ENCODE measurements at regions not wholly inside any gene's neighbourhood (a gene's known extent, or its start where the extent isn't known, plus 50 kb on each side); places are given as distances from the start of the nearest gene placed in this dataset.

DNA sequence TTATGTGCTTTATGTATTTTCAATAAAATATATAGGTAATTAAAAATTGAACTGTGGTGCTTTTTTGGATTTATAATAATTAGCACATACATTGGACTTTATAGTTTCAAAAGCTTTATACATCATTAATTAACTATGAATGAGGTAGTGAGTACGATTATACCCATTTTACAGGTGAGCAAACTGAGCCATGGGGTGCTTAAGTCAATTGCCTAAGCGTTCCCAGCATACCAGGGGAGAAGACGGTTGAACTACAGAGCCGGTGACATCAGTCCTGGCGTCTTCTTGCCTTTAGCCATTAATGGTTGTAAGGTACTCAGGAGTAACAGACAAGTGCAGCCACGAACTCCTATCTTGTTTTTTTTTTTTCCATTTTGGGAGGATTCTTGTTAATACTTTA, 172.8 kb downstream of the GATA3 start:
- no peak for DNase-seq
- Histone ChIP-seq H3K27ac (ENCODE audit: low read depth in 1 of 3, low read length in 2 of 3) (no peak overlapping the region), H3K36me3 (ENCODE audit: control insufficient read depth in 3 of 3, insufficient read depth in 2 of 3, low read depth in 1 of 3, low read length in 3 of 3) (no peaks in the 10 kb centered on the region), H3K4me1 (ENCODE audit: control insufficient read depth in 3 of 3, insufficient read depth in 2 of 3, low read depth in 1 of 3, low read length in 2 of 3) (no peaks in the 10 kb centered on the region), H3K9me3 (ENCODE audit: control insufficient read depth in 2 of 2, insufficient read depth in 1 of 2, low read depth in 1 of 2, low read length in 1 of 2) (no peaks in the 10 kb centered on the region), H3K4me3 (ENCODE audit: low read depth in 1 of 3, low read length in 3 of 3) (no peak overlapping the region), H3K27me3 (ENCODE audit: control insufficient read depth in 3 of 3, insufficient read depth in 3 of 3, low read length in 3 of 3) (no peaks in the 10 kb centered on the region)
- WGBS, 3 donors = 66 to 88% (median 75%) methylated on average over 6 of the region's 6 CpGs
- no peak for FAIRE-seq

DNA sequence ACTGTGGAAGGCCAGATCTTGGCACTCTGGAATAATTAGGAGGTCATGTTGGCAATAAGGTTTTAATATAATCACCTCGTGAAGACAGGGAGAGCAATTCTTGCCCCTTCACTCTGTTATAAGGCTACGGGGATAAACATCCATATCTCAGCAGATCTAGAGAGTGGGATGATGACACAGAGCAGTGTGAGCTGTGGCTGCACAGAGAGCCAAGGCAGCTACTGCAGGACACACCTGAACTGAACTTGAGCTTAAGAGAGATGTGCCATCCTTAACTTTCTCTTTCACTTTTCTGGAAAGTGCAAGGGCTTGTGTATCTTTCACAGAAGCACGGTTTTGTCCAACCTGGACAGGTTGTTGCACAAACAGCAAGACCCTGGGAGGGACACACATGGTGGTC, 174.7 kb downstream of the GATA3 start:
- Histone ChIP-seq H3K4me3 (ENCODE audit: low read depth in 1 of 3, low read length in 3 of 3) (no peak overlapping the region), H3K36me3 (ENCODE audit: control insufficient read depth in 3 of 3, insufficient read depth in 2 of 3, low read depth in 1 of 3, low read length in 3 of 3) (no peaks in the 10 kb centered on the region), H3K4me1 (ENCODE audit: control insufficient read depth in 3 of 3, insufficient read depth in 2 of 3, low read depth in 1 of 3, low read length in 2 of 3) (no peaks in the 10 kb centered on the region), H3K27ac (ENCODE audit: low read depth in 1 of 3, low read length in 2 of 3) (no peak overlapping the region), H3K9me3 (ENCODE audit: control insufficient read depth in 2 of 2, insufficient read depth in 1 of 2, low read depth in 1 of 2, low read length in 1 of 2) (no peaks in the 10 kb centered on the region), H3K27me3 (ENCODE audit: control insufficient read depth in 3 of 3, insufficient read depth in 3 of 3, low read length in 3 of 3) (no peaks in the 10 kb centered on the region)
- no peak for FAIRE-seq
- 30 to 62% (median 37%) methylated on average over 3 of the region's 3 CpGs for WGBS, 3 donors
- no peak for DNase-seq

DNA sequence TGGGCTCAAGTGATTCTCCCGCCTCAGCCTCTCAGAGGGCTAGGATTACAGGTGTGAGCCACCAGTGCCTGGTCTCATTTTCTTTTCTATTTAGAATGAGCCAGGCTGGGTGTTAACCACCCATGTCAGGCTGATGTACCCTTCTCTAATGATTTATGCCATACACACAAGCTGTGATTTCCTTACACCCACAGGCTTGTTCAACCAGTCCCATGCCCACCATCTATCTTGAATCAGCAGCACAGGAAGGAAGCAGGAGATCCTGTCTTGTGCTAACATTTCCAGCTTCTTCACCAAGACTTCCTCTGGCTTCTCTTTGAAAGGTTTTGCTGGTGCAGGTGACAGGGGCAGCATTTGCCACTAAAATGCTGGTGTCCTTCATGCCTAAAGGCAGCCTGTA, 176.4 kb downstream of the GATA3 start:
- no peaks in the 10 kb centered on the region for H3K9me3 ChIP-seq (ENCODE audit: control insufficient read depth in 2 of 2, insufficient read depth in 1 of 2, low read depth in 1 of 2, low read length in 1 of 2)
- FAIRE-seq (no peak), DNase-seq (no peak)
- no peaks in the 10 kb centered on the region for H3K36me3 ChIP-seq (ENCODE audit: control insufficient read depth in 3 of 3, insufficient read depth in 2 of 3, low read depth in 1 of 3, low read length in 3 of 3)
- 84 to 94% (median 88%) methylated on average over 1 of the region's 1 CpG for WGBS, 3 donors
- H3K27me3 ChIP-seq (ENCODE audit: control insufficient read depth in 3 of 3, insufficient read depth in 3 of 3, low read length in 3 of 3) = no peaks in the 10 kb centered on the region
- no peak overlapping the region for H3K4me3 ChIP-seq (ENCODE audit: low read depth in 1 of 3, low read length in 3 of 3)
- no peak overlapping the region for H3K27ac ChIP-seq (ENCODE audit: low read depth in 1 of 3, low read length in 2 of 3)
- no peaks in the 10 kb centered on the region for H3K4me1 ChIP-seq (ENCODE audit: control insufficient read depth in 3 of 3, insufficient read depth in 2 of 3, low read depth in 1 of 3, low read length in 2 of 3)

DNA sequence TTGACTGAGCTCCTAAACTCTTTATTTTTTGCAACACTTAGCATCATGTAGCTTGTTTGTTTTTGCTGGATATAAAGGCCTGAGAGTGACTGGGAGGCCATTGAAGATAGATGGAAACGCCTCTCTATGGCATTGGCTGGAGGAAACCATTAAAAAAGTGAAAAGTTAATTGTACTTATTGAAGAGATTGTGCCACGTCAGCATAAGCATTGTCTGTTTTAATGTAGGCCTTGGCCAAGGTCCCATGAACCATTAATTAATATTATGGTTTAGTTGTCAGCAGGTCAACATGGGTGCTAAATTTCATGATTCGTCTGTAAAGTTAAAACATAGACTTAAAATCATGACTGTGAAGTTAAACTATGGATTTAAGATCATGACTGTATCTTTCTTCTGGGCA, 178.6 kb downstream of the GATA3 start:
- no peaks in the 10 kb centered on the region for H3K27me3 ChIP-seq (ENCODE audit: control insufficient read depth in 3 of 3, insufficient read depth in 3 of 3, low read length in 3 of 3)
- no peak for FAIRE-seq
- no peak for DNase-seq
- no peaks in the 10 kb centered on the region for H3K9me3 ChIP-seq (ENCODE audit: control insufficient read depth in 2 of 2, insufficient read depth in 1 of 2, low read depth in 1 of 2, low read length in 1 of 2)
- no peak overlapping the region for H3K27ac ChIP-seq (ENCODE audit: low read depth in 1 of 3, low read length in 2 of 3)
- no peaks in the 10 kb centered on the region for H3K36me3 ChIP-seq (ENCODE audit: control insufficient read depth in 3 of 3, insufficient read depth in 2 of 3, low read depth in 1 of 3, low read length in 3 of 3)
- WGBS, 3 donors = 62 to 72% (median 67%) methylated on average over 3 of the region's 3 CpGs
- H3K4me3 ChIP-seq (ENCODE audit: low read depth in 1 of 3, low read length in 3 of 3) = no peak overlapping the region
- H3K4me1 ChIP-seq (ENCODE audit: control insufficient read depth in 3 of 3, insufficient read depth in 2 of 3, low read depth in 1 of 3, low read length in 2 of 3) = no peaks in the 10 kb centered on the region

DNA sequence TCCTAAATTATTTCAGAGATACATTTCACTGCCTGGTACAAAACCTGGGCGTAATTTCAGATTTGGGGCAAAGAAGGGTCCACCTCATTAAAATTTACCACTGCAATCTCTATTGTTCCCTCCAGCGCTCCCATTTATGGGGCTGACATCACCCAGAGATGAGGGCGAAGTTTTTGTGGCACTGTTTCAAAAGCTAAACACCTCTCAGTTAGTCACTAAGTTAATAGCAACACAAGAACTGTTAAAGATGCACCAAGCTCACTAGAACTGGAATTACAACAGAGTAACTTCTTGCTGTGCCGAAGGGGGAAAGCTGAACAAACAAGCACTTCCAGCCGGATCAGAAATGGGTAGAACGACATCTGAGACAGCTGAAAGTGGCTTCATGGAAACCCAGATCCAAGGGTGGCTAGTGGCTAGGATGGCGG, 179.4 kb downstream of the GATA3 start:
- FAIRE-seq = no peak

DNA sequence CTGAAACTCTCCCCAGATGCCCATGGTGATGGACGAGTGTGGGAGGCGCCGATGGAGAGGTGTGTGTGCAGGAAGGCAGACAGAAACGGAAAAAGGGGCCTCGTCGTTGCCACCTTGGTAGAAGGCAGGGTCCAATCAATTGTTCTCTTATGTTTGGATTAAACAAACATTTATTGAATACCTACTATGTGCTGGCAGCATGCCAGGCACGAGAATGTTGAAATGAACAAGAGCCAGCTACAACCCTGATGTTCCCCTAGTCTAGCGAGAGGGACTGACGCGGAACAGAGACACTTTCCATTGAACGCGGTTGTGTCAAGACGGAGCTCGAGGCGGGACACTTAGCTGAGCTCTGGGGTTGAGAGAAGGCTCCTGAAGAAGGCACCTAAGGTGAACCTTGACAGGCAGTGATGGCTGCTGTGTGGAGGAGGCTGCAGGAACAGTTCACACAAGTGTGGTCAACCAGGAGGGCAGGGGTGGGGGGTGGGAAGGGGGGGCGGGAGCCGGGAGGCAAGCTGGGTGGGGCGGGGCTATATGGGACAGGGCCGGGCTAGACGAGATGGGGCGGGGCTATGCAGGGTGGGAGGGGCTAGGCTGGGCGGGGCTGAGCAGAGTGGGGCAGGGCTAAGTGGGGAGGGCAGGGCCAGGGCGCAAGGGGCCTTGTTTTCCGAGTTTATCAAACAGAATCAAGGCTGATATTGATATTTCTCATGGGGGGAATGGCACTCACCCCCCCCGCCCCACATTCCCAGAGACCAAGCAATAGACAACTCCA, 181.0 kb downstream of the GATA3 start:
- 78 to 86% (median 83%) methylated on average over 24 to 25 of the region's 25 CpGs for WGBS, 3 donors
- Histone ChIP-seq H3K4me1 (ENCODE audit: control insufficient read depth in 3 of 3, insufficient read depth in 2 of 3, low read depth in 1 of 3, low read length in 2 of 3) (no peaks in the 10 kb centered on the region), H3K9me3 (ENCODE audit: control insufficient read depth in 2 of 2, insufficient read depth in 1 of 2, low read depth in 1 of 2, low read length in 1 of 2) (no peaks in the 10 kb centered on the region), H3K36me3 (ENCODE audit: control insufficient read depth in 3 of 3, insufficient read depth in 2 of 3, low read depth in 1 of 3, low read length in 3 of 3) (no peaks in the 10 kb centered on the region), H3K4me3 (ENCODE audit: low read depth in 1 of 3, low read length in 3 of 3) (no peak overlapping the region), H3K27ac (ENCODE audit: low read depth in 1 of 3, low read length in 2 of 3) (no peak overlapping the region), H3K27me3 (ENCODE audit: control insufficient read depth in 3 of 3, insufficient read depth in 3 of 3, low read length in 3 of 3) (no peaks in the 10 kb centered on the region)
- no peak for DNase-seq
- FAIRE-seq = no peak

More for the DNA sequence above, 179.4 kb downstream of the GATA3 start:
- no peak for DNase-seq
- H3K36me3 ChIP-seq (ENCODE audit: control insufficient read depth in 3 of 3, insufficient read depth in 2 of 3, low read depth in 1 of 3, low read length in 3 of 3) = no peaks in the 10 kb centered on the region
- no peak overlapping the region for H3K4me3 ChIP-seq (ENCODE audit: low read depth in 1 of 3, low read length in 3 of 3)
- H3K27me3 ChIP-seq (ENCODE audit: control insufficient read depth in 3 of 3, insufficient read depth in 3 of 3, low read length in 3 of 3) = no peaks in the 10 kb centered on the region
- H3K4me1 ChIP-seq (ENCODE audit: control insufficient read depth in 3 of 3, insufficient read depth in 2 of 3, low read depth in 1 of 3, low read length in 2 of 3) = no peaks in the 10 kb centered on the region
- H3K9me3 ChIP-seq (ENCODE audit: control insufficient read depth in 2 of 2, insufficient read depth in 1 of 2, low read depth in 1 of 2, low read length in 1 of 2) = no peaks in the 10 kb centered on the region
- WGBS, 3 donors = 72 to 83% (median 78%) methylated on average over 7 of the region's 7 CpGs
- H3K27ac ChIP-seq (ENCODE audit: low read depth in 1 of 3, low read length in 2 of 3) = no peak overlapping the region

DNA sequence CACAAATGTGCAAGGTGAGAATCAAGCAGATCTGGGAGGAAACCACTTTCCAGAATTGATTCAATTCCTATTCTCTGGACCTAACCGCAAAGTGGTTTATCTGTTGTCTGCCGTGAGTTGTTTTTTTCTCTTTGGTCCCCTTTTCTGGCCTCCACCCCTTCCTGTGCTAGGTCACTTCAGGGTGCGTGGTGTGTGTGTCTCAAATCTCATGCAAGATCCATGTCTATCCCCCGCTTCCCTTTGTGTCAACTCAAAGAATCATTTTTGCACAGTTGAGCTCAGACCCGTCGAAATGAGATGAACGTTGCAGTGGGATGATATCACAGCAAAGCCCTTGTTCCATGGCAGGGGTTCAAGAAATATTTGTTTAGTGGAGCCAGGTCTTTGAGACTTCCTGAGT, 184.5 kb downstream of the GATA3 start:
- no peak overlapping the region for H3K27ac ChIP-seq (ENCODE audit: low read depth in 1 of 3, low read length in 2 of 3)
- FAIRE-seq (no peak), DNase-seq (no peak)
- H3K36me3 ChIP-seq (ENCODE audit: control insufficient read depth in 3 of 3, insufficient read depth in 2 of 3, low read depth in 1 of 3, low read length in 3 of 3) = no peaks in the 10 kb centered on the region
- H3K4me3 ChIP-seq (ENCODE audit: low read depth in 1 of 3, low read length in 3 of 3) = no peak overlapping the region
- H3K27me3 ChIP-seq (ENCODE audit: control insufficient read depth in 3 of 3, insufficient read depth in 3 of 3, low read length in 3 of 3) = no peaks in the 10 kb centered on the region
- WGBS, 3 donors = 55 to 82% (median 66%) methylated on average over 7 of the region's 7 CpGs
- H3K4me1 ChIP-seq (ENCODE audit: control insufficient read depth in 3 of 3, insufficient read depth in 2 of 3, low read depth in 1 of 3, low read length in 2 of 3) = no peaks in the 10 kb centered on the region
- no peaks in the 10 kb centered on the region for H3K9me3 ChIP-seq (ENCODE audit: control insufficient read depth in 2 of 2, insufficient read depth in 1 of 2, low read depth in 1 of 2, low read length in 1 of 2)

DNA sequence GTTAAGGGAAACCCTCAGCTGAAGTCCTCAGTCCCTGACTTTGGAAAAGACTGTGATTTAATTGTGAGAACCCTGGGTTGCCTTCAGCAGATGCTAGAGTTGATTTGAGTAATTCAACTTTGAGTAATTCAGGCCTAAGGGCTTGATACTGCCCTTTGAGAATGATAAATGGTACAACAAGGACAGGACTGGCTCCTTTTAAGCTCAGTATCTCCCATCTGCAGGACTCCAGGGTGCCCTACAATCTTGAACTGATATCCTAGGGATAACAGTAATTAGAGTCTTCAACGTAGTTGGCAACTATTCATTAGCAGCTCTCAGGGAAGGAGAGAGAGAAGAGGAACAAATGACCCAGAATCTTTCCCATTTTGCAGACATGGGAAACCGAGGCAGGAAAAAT, 186.4 kb downstream of the GATA3 start:
- H3K4me1 ChIP-seq (ENCODE audit: control insufficient read depth in 3 of 3, insufficient read depth in 2 of 3, low read depth in 1 of 3, low read length in 2 of 3) = no peaks in the 10 kb centered on the region
- H3K4me3 ChIP-seq (ENCODE audit: low read depth in 1 of 3, low read length in 3 of 3) = no peak overlapping the region
- no peaks in the 10 kb centered on the region for H3K36me3 ChIP-seq (ENCODE audit: control insufficient read depth in 3 of 3, insufficient read depth in 2 of 3, low read depth in 1 of 3, low read length in 3 of 3)
- H3K9me3 ChIP-seq (ENCODE audit: control insufficient read depth in 2 of 2, insufficient read depth in 1 of 2, low read depth in 1 of 2, low read length in 1 of 2) = no peaks in the 10 kb centered on the region
- DNase-seq (no peak), FAIRE-seq (no peak)
- 43 to 67% (median 56%) methylated on average over 2 of the region's 2 CpGs for WGBS, 3 donors
- no peak overlapping the region for H3K27ac ChIP-seq (ENCODE audit: low read depth in 1 of 3, low read length in 2 of 3)
- no peaks in the 10 kb centered on the region for H3K27me3 ChIP-seq (ENCODE audit: control insufficient read depth in 3 of 3, insufficient read depth in 3 of 3, low read length in 3 of 3)

DNA sequence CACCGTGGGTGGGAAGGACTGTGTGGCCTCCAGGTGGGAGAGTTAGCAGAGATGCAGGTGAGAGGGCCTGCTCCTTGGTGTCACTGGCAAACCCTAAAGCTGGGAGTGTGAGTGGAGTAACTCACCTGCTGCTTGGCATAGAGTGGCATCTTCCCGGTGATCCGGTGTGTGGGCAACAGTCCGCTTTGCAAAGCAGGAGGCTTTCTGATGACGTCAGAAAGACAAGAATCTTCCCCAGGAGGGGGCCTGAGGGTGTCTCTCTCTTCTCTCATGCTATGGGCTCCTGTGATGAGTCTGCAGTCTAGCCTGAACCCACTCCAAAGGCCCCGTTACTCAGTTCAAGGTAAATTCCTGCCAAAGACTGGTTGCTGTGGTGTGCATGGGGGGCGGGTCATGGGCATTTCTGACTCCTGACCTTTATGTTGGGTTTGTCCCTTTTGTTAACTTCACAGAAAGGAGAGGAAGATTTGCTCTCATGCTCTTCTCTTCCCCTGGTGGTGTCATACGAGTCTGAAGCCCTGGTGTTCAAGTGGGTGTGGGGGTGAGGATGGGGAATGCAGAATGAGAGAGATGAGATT, 187.9 kb downstream of the GATA3 start:
- Histone ChIP-seq H3K4me1 (ENCODE audit: control insufficient read depth in 3 of 3, insufficient read depth in 2 of 3, low read depth in 1 of 3, low read length in 2 of 3) (no peaks in the 10 kb centered on the region), H3K27ac (ENCODE audit: low read depth in 1 of 3, low read length in 2 of 3) (no peak overlapping the region), H3K36me3 (ENCODE audit: control insufficient read depth in 3 of 3, insufficient read depth in 2 of 3, low read depth in 1 of 3, low read length in 3 of 3) (no peaks in the 10 kb centered on the region), H3K9me3 (ENCODE audit: control insufficient read depth in 2 of 2, insufficient read depth in 1 of 2, low read depth in 1 of 2, low read length in 1 of 2) (peaks cover 0 to 4% of the 10 kb centered on the region in 2 donors), H3K4me3 (ENCODE audit: low read depth in 1 of 3, low read length in 3 of 3) (no peak overlapping the region), H3K27me3 (ENCODE audit: control insufficient read depth in 3 of 3, insufficient read depth in 3 of 3, low read length in 3 of 3) (no peaks in the 10 kb centered on the region)
- FAIRE-seq = no peak
- 74 to 76% (median 74%) methylated on average over 8 of the region's 8 CpGs for WGBS, 3 donors
- no peak for DNase-seq

Data from small intestine (tissue), 7 donors.